ENCODE measurements at regions not wholly inside any gene's neighbourhood (a gene's known extent, or its start where the extent isn't known, plus 50 kb on each side); places are given as distances from the start of the nearest gene placed in this dataset.

DNA sequence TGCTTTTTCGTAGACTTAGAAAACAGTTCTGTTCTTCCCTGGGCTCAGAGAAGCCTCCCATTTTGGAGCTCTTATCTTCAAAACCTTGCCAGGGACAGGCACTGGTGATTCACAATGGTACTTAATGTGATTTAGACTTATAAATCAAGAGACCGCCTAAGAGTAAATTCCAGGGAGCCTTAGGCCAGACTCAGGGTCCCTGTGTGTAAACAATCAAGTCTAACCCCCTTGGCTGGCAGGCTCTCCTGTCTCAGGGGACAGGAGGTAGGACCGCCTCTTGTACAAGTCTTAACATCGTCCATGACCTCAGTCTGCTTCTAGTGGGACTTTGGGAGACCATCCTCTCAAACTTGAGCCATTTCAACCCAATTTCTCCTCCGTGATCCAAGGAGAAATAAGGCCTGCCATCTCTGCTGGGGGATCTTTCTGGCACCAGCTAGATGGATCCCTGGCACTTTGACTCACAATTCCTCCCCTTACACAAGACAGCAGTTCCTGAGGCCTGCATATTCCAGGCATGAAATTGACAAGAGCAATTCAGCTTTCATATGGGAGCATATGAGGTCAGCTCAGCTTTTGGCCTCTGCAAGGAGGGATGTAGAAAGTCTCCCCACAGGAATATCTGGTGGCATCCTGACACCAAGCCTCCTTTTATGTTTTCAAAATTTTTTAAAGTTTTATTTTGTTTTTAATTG lies 487.0 kb downstream of the TNS1 start:
- Histone ChIP-seq H3K36me3 (ENCODE audit: control insufficient read depth, insufficient read depth, low read length) (no peaks in the 10 kb centered on the region), H3K4ac (ENCODE audit: low read depth, low read length) (no peak overlapping the region), H3K56ac (ENCODE audit: low read length) (no peak overlapping the region), H3K79me2 (ENCODE audit: control insufficient read depth, insufficient read depth, low read length) (no peaks in the 10 kb centered on the region), H3K27ac (ENCODE audit: low read depth, low read length) (no peak overlapping the region), H3K23ac (ENCODE audit: low read length) (no peak overlapping the region), H2BK120ac (ENCODE audit: low read depth, low read length) (no peak overlapping the region), H3K27me3 (ENCODE audit: insufficient read depth, low read length, poor library complexity) (no peaks in the 10 kb centered on the region), H3K4me3 (ENCODE audit: low read length) (no peak overlapping the region), H2BK15ac (replicated peaks; ENCODE audit: low read depth) (peak overlapping the region; percentile 1), H2BK5ac (ENCODE audit: low read length) (no peak overlapping the region), H2AK5ac (ENCODE audit: low read length) (no peak overlapping the region), H3K4me1 (ENCODE audit: control insufficient read depth, low read depth, low read length) (no peaks in the 10 kb centered on the region), H3K79me1 (ENCODE audit: low read length) (no peaks in the 10 kb centered on the region), H3K18ac (ENCODE audit: low read length) (no peak overlapping the region), H3K4me2 (ENCODE audit: low read length) (no peak overlapping the region), H4K5ac (ENCODE audit: low read length) (no peak overlapping the region), H3K9ac (ENCODE audit: low read length) (no peak overlapping the region), H4K8ac (ENCODE audit: low read depth, low read length) (no peak overlapping the region)
- DNase-seq: no peak
- no CpG with 5 or more reads among the region's 5 CpGs for WGBS (ENCODE audit: extremely low coverage, insufficient coverage, low lambda C conversion rate)

DNA sequence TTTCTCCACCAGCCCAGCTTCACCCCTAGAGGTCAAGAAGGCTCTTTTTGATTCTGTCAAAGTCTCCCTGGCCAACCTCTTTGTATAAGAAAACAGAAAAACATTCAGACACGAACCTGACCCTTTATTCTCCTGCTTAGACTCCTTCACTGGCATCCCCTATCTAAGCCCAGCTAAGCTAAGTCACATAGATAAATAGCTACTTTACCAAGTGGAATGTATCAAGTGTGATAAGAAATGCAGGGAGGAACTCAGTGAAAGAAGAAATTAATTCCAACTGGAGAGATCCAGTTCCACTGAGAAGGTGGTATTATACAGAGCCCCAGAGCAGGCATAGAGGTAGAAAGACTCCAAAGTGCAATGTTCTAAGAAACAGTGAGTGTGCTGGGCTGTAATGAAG lies 489.5 kb downstream of the TNS1 start:
- Histone ChIP-seq H3K4me1 (ENCODE audit: control insufficient read depth, low read depth, low read length) (no peaks in the 10 kb centered on the region), H2AK5ac (ENCODE audit: low read length) (no peak overlapping the region), H4K8ac (ENCODE audit: low read depth, low read length) (no peak overlapping the region), H3K79me2 (ENCODE audit: control insufficient read depth, insufficient read depth, low read length) (no peaks in the 10 kb centered on the region), H4K5ac (ENCODE audit: low read length) (no peak overlapping the region), H3K4ac (ENCODE audit: low read depth, low read length) (no peak overlapping the region), H3K27ac (ENCODE audit: low read depth, low read length) (no peak overlapping the region), H3K23ac (ENCODE audit: low read length) (no peak overlapping the region), H3K27me3 (ENCODE audit: insufficient read depth, low read length, poor library complexity) (no peaks in the 10 kb centered on the region), H2BK120ac (ENCODE audit: low read depth, low read length) (no peak overlapping the region), H3K36me3 (ENCODE audit: control insufficient read depth, insufficient read depth, low read length) (no peaks in the 10 kb centered on the region), H3K56ac (ENCODE audit: low read length) (no peak overlapping the region), H2BK5ac (ENCODE audit: low read length) (no peak overlapping the region), H2BK15ac (replicated peaks; ENCODE audit: low read depth) (no peak overlapping the region), H3K9ac (ENCODE audit: low read length) (no peak overlapping the region), H3K4me2 (ENCODE audit: low read length) (no peak overlapping the region), H3K4me3 (ENCODE audit: low read length) (no peak overlapping the region), H3K18ac (ENCODE audit: low read length) (no peak overlapping the region), H3K79me1 (ENCODE audit: low read length) (no peaks in the 10 kb centered on the region)
- no CpG with 5 or more reads among the region's 1 CpG for WGBS (ENCODE audit: extremely low coverage, insufficient coverage, low lambda C conversion rate)
- DNase-seq: peak; percentile 20

DNA sequence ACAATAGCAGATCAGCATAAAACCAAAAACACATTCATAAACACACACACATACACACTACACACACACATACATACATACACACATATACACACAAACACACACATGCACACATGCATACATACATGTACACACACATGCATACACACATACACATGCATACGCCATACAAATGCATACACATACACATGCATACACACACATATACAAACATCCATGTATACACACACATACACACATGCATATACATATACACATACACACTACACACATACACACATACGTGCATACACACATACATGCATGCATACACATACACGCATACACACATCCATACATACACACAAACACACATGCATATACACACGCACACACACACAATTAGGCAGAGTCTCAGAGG lies 490.1 kb downstream of the TNS1 start:
- no peak overlapping the region for H2BK120ac ChIP-seq (ENCODE audit: low read depth, low read length)
- no peak overlapping the region for H3K18ac ChIP-seq (ENCODE audit: low read length)
- H2BK5ac ChIP-seq (ENCODE audit: low read length): no peak overlapping the region
- no peak overlapping the region for H2BK15ac ChIP-seq (replicated peaks; ENCODE audit: low read depth)
- no peak overlapping the region for H3K56ac ChIP-seq (ENCODE audit: low read length)
- no peak for DNase-seq
- no peaks in the 10 kb centered on the region for H3K79me1 ChIP-seq (ENCODE audit: low read length)
- H3K27me3 ChIP-seq (ENCODE audit: insufficient read depth, low read length, poor library complexity): no peaks in the 10 kb centered on the region
- H3K4me1 ChIP-seq (ENCODE audit: control insufficient read depth, low read depth, low read length): no peaks in the 10 kb centered on the region
- H4K8ac ChIP-seq (ENCODE audit: low read depth, low read length): no peak overlapping the region
- no peak overlapping the region for H2AK5ac ChIP-seq (ENCODE audit: low read length)
- no peak overlapping the region for H3K9ac ChIP-seq (ENCODE audit: low read length)
- H3K4me2 ChIP-seq (ENCODE audit: low read length): no peak overlapping the region
- no peak overlapping the region for H4K5ac ChIP-seq (ENCODE audit: low read length)
- H3K27ac ChIP-seq (ENCODE audit: low read depth, low read length): no peak overlapping the region
- H3K23ac ChIP-seq (ENCODE audit: low read length): no peak overlapping the region
- no peak overlapping the region for H3K4ac ChIP-seq (ENCODE audit: low read depth, low read length)
- no peak overlapping the region for H3K4me3 ChIP-seq (ENCODE audit: low read length)
- no CpG with 5 or more reads among the region's 4 CpGs for WGBS (ENCODE audit: extremely low coverage, insufficient coverage, low lambda C conversion rate)
- H3K36me3 ChIP-seq (ENCODE audit: control insufficient read depth, insufficient read depth, low read length): no peaks in the 10 kb centered on the region
- no peaks in the 10 kb centered on the region for H3K79me2 ChIP-seq (ENCODE audit: control insufficient read depth, insufficient read depth, low read length)

DNA sequence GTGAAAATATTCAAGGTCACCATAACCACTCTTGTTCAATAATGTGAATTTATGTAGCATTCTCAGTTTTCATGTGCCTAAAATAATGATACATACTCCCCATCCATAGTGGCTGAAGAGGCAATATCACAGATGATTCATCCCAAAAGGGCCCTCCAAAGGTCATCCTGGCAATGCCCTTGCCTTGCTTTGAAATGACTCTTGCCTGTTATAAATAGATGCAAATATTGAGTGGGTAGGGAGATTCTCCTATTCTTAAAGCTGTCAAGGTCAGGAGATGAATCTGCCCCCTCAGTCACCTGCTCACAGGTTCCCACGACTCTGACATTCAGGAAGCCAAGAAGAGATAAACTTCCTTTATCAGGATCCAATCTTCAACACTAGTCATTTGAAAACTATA lies 490.5 kb downstream of the TNS1 start:
- no peak overlapping the region for H3K4ac ChIP-seq (ENCODE audit: low read depth, low read length)
- WGBS (ENCODE audit: extremely low coverage, insufficient coverage, low lambda C conversion rate): no CpG with 5 or more reads among the region's 1 CpG
- H3K4me3 ChIP-seq (ENCODE audit: low read length): no peak overlapping the region
- H2BK120ac ChIP-seq (ENCODE audit: low read depth, low read length): no peak overlapping the region
- no peaks in the 10 kb centered on the region for H3K27me3 ChIP-seq (ENCODE audit: insufficient read depth, low read length, poor library complexity)
- no peaks in the 10 kb centered on the region for H3K79me1 ChIP-seq (ENCODE audit: low read length)
- no peak overlapping the region for H3K23ac ChIP-seq (ENCODE audit: low read length)
- H4K8ac ChIP-seq (ENCODE audit: low read depth, low read length): no peak overlapping the region
- no peaks in the 10 kb centered on the region for H3K4me1 ChIP-seq (ENCODE audit: control insufficient read depth, low read depth, low read length)
- no peak overlapping the region for H4K5ac ChIP-seq (ENCODE audit: low read length)
- no peaks in the 10 kb centered on the region for H3K79me2 ChIP-seq (ENCODE audit: control insufficient read depth, insufficient read depth, low read length)
- no peak overlapping the region for H3K9ac ChIP-seq (ENCODE audit: low read length)
- H3K56ac ChIP-seq (ENCODE audit: low read length): no peak overlapping the region
- H2AK5ac ChIP-seq (ENCODE audit: low read length): no peak overlapping the region
- no peak for DNase-seq
- H3K4me2 ChIP-seq (ENCODE audit: low read length): no peak overlapping the region
- no peak overlapping the region for H2BK5ac ChIP-seq (ENCODE audit: low read length)
- no peak overlapping the region for H3K18ac ChIP-seq (ENCODE audit: low read length)
- H3K36me3 ChIP-seq (ENCODE audit: control insufficient read depth, insufficient read depth, low read length): no peaks in the 10 kb centered on the region
- no peak overlapping the region for H2BK15ac ChIP-seq (replicated peaks; ENCODE audit: low read depth)
- H3K27ac ChIP-seq (ENCODE audit: low read depth, low read length): no peak overlapping the region

DNA sequence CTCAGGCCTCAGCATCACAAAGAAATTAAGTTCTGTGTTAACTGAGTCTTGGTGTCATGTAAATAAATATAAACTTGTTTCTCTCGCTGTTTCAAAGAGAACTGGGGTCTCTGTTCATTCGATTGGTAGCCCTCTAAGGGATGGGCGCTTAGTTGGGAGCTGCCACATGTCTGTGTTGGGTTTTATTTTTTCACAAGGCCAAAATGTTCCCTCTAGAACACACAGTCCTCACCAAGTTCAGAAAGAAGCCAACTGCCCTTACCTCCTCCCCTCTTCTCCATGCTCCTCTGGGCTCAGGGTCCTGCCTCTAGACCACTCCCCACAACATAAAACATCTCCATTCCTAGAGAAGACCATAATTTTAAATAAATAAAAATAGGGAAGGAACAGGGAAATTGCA lies 490.9 kb downstream of the TNS1 start:
- Histone ChIP-seq H3K23ac (ENCODE audit: low read length) (no peak overlapping the region), H3K4ac (ENCODE audit: low read depth, low read length) (no peak overlapping the region), H2BK5ac (ENCODE audit: low read length) (no peak overlapping the region), H4K8ac (ENCODE audit: low read depth, low read length) (no peak overlapping the region), H3K27ac (ENCODE audit: low read depth, low read length) (no peak overlapping the region), H2BK120ac (ENCODE audit: low read depth, low read length) (no peak overlapping the region), H3K27me3 (ENCODE audit: insufficient read depth, low read length, poor library complexity) (no peaks in the 10 kb centered on the region), H3K79me1 (ENCODE audit: low read length) (no peaks in the 10 kb centered on the region), H4K5ac (ENCODE audit: low read length) (no peak overlapping the region), H3K9ac (ENCODE audit: low read length) (no peak overlapping the region), H3K56ac (ENCODE audit: low read length) (no peak overlapping the region), H2BK15ac (replicated peaks; ENCODE audit: low read depth) (no peak overlapping the region), H2AK5ac (ENCODE audit: low read length) (no peak overlapping the region), H3K4me2 (ENCODE audit: low read length) (no peak overlapping the region), H3K4me3 (ENCODE audit: low read length) (no peak overlapping the region), H3K79me2 (ENCODE audit: control insufficient read depth, insufficient read depth, low read length) (no peaks in the 10 kb centered on the region), H3K18ac (ENCODE audit: low read length) (no peak overlapping the region), H3K36me3 (ENCODE audit: control insufficient read depth, insufficient read depth, low read length) (no peaks in the 10 kb centered on the region), H3K4me1 (ENCODE audit: control insufficient read depth, low read depth, low read length) (no peaks in the 10 kb centered on the region)
- no peak for DNase-seq
- no CpG with 5 or more reads among the region's 3 CpGs for WGBS (ENCODE audit: extremely low coverage, insufficient coverage, low lambda C conversion rate)

DNA sequence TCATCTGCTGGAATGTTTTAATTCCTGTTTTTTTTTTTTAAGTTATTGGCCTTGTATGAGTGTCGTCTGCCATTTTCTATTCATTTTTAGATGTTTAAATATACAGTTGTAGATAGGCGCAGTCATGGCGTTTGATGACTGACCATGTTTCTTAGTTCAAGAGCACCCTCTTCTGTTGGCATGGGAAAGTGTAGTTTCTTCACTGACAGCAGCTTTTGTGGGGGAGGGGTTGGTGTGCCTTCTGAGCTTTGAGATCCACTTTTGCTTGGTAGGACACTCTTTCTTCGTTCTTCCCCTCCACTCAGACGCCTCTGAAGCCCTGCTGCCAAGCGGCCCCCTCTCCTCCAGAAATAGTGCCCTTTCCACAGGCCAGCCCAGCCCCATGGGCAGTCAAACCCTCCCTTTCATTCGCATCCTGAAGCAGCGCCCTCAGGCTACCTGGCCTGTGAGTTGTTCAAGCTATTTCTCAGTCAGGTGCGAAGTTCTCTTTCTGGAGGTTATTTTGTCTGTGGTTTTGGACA lies 492.0 kb downstream of the TNS1 start:
- Histone ChIP-seq H3K18ac (ENCODE audit: low read length) (no peak overlapping the region), H3K36me3 (ENCODE audit: control insufficient read depth, insufficient read depth, low read length) (no peaks in the 10 kb centered on the region), H3K4me2 (ENCODE audit: low read length) (no peak overlapping the region), H4K8ac (ENCODE audit: low read depth, low read length) (no peak overlapping the region), H3K4ac (ENCODE audit: low read depth, low read length) (no peak overlapping the region), H3K27me3 (ENCODE audit: insufficient read depth, low read length, poor library complexity) (no peaks in the 10 kb centered on the region), H3K23ac (ENCODE audit: low read length) (no peak overlapping the region), H3K4me1 (ENCODE audit: control insufficient read depth, low read depth, low read length) (no peaks in the 10 kb centered on the region), H2AK5ac (ENCODE audit: low read length) (no peak overlapping the region), H3K79me1 (ENCODE audit: low read length) (no peaks in the 10 kb centered on the region), H3K4me3 (ENCODE audit: low read length) (no peak overlapping the region), H2BK120ac (ENCODE audit: low read depth, low read length) (no peak overlapping the region), H3K27ac (ENCODE audit: low read depth, low read length) (no peak overlapping the region), H3K56ac (ENCODE audit: low read length) (peak overlapping the region; percentile 85), H4K5ac (ENCODE audit: low read length) (no peak overlapping the region), H3K79me2 (ENCODE audit: control insufficient read depth, insufficient read depth, low read length) (no peaks in the 10 kb centered on the region), H3K9ac (ENCODE audit: low read length) (peak overlapping the region; percentile 25), H2BK15ac (replicated peaks; ENCODE audit: low read depth) (no peak overlapping the region), H2BK5ac (ENCODE audit: low read length) (peak overlapping the region; percentile 67)
- no CpG with 5 or more reads among the region's 9 CpGs for WGBS (ENCODE audit: extremely low coverage, insufficient coverage, low lambda C conversion rate)
- peak; percentile 91 for DNase-seq
